HG03558 (cell line): ENCODE measurements at regions not wholly inside any gene's neighbourhood (a gene's known extent, or its start where the extent isn't known, plus 50 kb on each side); places are given as distances from the start of the nearest gene placed in this dataset.

Source experiments
- ATAC-seq: cut with Tn5 transposase; IDR thresholded peaks from one replicate; pipeline ENCODE4 v1.9.1; 2021; ENCODE audit warnings: moderate number of reproducible peaks; ENCODE audit not compliant: unreplicated experiment; ENCODE audit errors: extremely low read depth

- ATAC-seq, result no peak
Measured at GRCh38 chr3:154776549-154777225, 303.4 kb upstream of the MME start.

GRCh38 chr3:154775821-154776548 is 304.1 kb upstream of the MME start:
- no peak for ATAC-seq

GRCh38 chr3:154766765-154767503 is 313.2 kb upstream of the MME start:
- ATAC-seq, result no peak

GRCh38 chr3:154764856-154765640 is 315.1 kb upstream of the MME start:
- no peak for ATAC-seq

GRCh38 chr3:154762486-154762885 is 317.6 kb upstream of the MME start:
- ATAC-seq, result no peak

- ATAC-seq, result no peak
Measured at GRCh38 chr3:154759966-154760365, 320.2 kb upstream of the MME start.

GRCh38 chr3:154758109-154758868 is 321.8 kb upstream of the MME start:
- no peak for ATAC-seq

- ATAC-seq, result no peak
Measured at GRCh38 chr3:154753101-154753500, 323.1 kb upstream of the GPR149 start.

- ATAC-seq, result no peak
Measured at GRCh38 chr3:154749514-154749913, 319.5 kb upstream of the GPR149 start.

GRCh38 chr3:154745929-154746328 is 315.9 kb upstream of the GPR149 start:
- no peak for ATAC-seq

- no peak for ATAC-seq
Measured at GRCh38 chr3:154745122-154745521, 315.1 kb upstream of the GPR149 start.

GRCh38 chr3:154743418-154743817 is 313.4 kb upstream of the GPR149 start:
- no peak for ATAC-seq

GRCh38 chr3:154734468-154734867 is 304.5 kb upstream of the GPR149 start:
- no peak for ATAC-seq

- no peak for ATAC-seq
Measured at GRCh38 chr3:154730186-154730585, 300.2 kb upstream of the GPR149 start.

- ATAC-seq, result no peak
Measured at GRCh38 chr3:154729741-154730140, 299.8 kb upstream of the GPR149 start.

- no peak for ATAC-seq
Measured at GRCh38 chr3:154728285-154728684, 298.3 kb upstream of the GPR149 start.

GRCh38 chr3:154720921-154721320 is 290.9 kb upstream of the GPR149 start:
- ATAC-seq, result no peak

GRCh38 chr3:154718053-154718452 is 288.1 kb upstream of the GPR149 start:
- no peak for ATAC-seq

- ATAC-seq, result no peak
Measured at GRCh38 chr3:154716170-154716569, 286.2 kb upstream of the GPR149 start.

GRCh38 chr3:154708554-154708953 is 278.6 kb upstream of the GPR149 start:
- ATAC-seq, result no peak
